ENCODE measurements at regions not wholly inside any gene's neighbourhood (a gene's known extent, or its start where the extent isn't known, plus 50 kb on each side); places are given as distances from the start of the nearest gene placed in this dataset.

DNA sequence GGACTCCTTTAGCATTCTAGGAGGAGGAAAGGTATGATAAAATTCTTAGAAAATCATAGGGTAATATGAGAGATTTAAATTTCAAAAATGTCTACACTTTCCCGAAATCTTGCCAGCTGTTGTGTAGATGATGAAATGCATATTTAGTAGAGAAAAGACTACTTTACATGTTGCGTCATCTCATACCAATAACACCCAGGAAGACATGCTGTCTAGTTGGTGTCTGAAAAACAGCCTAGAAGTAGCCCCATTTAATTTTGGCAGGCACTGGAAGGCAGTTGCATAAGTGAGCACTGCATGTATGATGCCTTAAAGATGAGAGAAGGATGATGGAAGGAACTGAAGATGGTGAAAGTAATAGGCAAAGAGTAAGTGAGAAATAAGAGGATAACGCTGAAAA is 310.5 kb upstream of the TPM1 start:
- no peak overlapping the region for H3K27ac ChIP-seq (ENCODE audit: low read depth, low read length, poor library complexity, severe bottlenecking)
- BruUV-seq (replicated peaks), result no TSS peak
- CTCF ChIA-PET, result no interaction called here
- H3K9me3 ChIP-seq (ENCODE audit: low read depth, low read length, poor library complexity, severe bottlenecking), result peaks cover 10% of the 10 kb centered on the region
- H3K27me3 ChIP-seq (replicated peaks; ENCODE audit: insufficient read depth, low read depth, low read length, poor library complexity), result no peaks in the 10 kb centered on the region
- DNase-seq (ENCODE audit: low spot score), result peak; percentile 28
- POLR2A ChIA-PET (ENCODE audit: low non-redundant PET), result no interaction called here
- H3K4me1 ChIP-seq (ENCODE audit: insufficient read depth, low read length, poor library complexity, severe bottlenecking), result peaks cover 21% of the 10 kb centered on the region
- TF ChIP-seq, protein P1, sequence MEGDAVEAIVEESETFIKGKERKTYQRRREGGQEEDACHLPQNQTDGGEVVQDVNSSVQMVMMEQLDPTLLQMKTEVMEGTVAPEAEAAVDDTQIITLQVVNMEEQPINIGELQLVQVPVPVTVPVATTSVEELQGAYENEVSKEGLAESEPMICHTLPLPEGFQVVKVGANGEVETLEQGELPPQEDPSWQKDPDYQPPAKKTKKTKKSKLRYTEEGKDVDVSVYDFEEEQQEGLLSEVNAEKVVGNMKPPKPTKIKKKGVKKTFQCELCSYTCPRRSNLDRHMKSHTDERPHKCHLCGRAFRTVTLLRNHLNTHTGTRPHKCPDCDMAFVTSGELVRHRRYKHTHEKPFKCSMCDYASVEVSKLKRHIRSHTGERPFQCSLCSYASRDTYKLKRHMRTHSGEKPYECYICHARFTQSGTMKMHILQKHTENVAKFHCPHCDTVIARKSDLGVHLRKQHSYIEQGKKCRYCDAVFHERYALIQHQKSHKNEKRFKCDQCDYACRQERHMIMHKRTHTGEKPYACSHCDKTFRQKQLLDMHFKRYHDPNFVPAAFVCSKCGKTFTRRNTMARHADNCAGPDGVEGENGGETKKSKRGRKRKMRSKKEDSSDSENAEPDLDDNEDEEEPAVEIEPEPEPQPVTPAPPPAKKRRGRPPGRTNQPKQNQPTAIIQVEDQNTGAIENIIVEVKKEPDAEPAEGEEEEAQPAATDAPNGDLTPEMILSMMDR (conservative IDR thresholded peaks at IDR 0.05; ENCODE audit: low read depth, low read length), result no peak
- TF ChIP-seq EZH2 (IDR thresholded peaks at IDR 0.05; ENCODE audit: borderline replicate concordance, low read depth, low read length, poor library complexity, severe bottlenecking), result no peak
- intact Hi-C loops (cut with micrococcal nuclease; ENCODE audit: unreplicated experiment), result no loop called here
- H3K36me3 ChIP-seq (ENCODE audit: insufficient read depth, low read length, poor library complexity, severe bottlenecking), result no peaks in the 10 kb centered on the region
- no peak overlapping the region for H3K4me3 ChIP-seq (ENCODE audit: low read depth, low read length, poor library complexity, severe bottlenecking)

DNA sequence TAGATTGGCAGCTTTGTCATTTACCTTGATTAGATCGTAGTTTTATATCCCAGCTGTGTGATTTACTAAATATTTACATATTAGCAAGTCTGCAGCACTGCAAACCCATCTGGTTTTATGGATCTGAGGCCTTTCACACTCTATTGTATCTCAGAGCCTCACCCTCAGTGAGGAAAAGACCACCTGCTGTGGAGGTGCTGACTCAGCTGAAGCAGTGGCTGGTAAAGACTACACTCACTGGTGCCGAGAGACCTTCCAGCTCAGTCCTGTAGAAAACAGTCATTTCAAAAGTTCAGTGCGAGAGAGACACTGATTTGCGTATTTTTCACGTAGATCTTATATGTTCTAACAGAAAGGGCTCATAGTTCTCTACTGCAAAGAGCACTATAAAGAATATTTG is 307.8 kb upstream of the TPM1 start:
- TF ChIP-seq, protein P1 (conservative IDR thresholded peaks at IDR 0.05; ENCODE audit: low read depth, low read length), result no peak
- TF ChIP-seq EZH2 (IDR thresholded peaks at IDR 0.05; ENCODE audit: borderline replicate concordance, low read depth, low read length, poor library complexity, severe bottlenecking), result no peak
- H3K4me1 ChIP-seq (ENCODE audit: insufficient read depth, low read length, poor library complexity, severe bottlenecking), result peaks cover 21% of the 10 kb centered on the region
- CTCF ChIA-PET, result interaction anchor here (0.6 kb wide), 1 partner anchor 183 kb away, joined by 3 read pairs; no protein-coding TSS in a partner anchor
- intact Hi-C loops (cut with micrococcal nuclease; ENCODE audit: unreplicated experiment), result no loop called here
- no peaks in the 10 kb centered on the region for H3K36me3 ChIP-seq (ENCODE audit: insufficient read depth, low read length, poor library complexity, severe bottlenecking)
- no peak overlapping the region for H3K27ac ChIP-seq (ENCODE audit: low read depth, low read length, poor library complexity, severe bottlenecking)
- BruUV-seq (replicated peaks), result no TSS peak
- H3K9me3 ChIP-seq (ENCODE audit: low read depth, low read length, poor library complexity, severe bottlenecking), result peaks cover 10% of the 10 kb centered on the region
- no peaks in the 10 kb centered on the region for H3K27me3 ChIP-seq (replicated peaks; ENCODE audit: insufficient read depth, low read depth, low read length, poor library complexity)
- peak; percentile 83 for DNase-seq (ENCODE audit: low spot score)
- POLR2A ChIA-PET (ENCODE audit: low non-redundant PET), result no interaction called here
- H3K4me3 ChIP-seq (ENCODE audit: low read depth, low read length, poor library complexity, severe bottlenecking), result no peak overlapping the region

DNA sequence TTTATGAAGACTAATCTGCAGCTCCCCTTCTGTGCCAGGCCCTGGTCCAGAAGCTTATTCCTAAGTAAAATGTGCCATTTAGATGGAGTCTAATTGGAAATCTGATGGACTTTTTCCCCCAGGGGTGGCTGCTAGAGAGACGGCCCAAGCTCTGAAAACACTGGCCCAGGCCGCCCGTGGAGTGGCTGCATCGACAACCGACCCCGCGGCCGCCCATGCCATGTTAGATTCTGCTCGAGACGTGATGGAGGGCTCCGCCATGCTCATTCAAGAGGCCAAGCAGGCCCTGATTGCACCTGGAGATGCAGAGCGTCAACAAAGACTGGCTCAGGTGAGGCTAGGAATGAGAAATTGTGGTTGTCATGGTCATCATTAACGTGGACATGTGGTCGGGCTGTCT is 305.8 kb upstream of the TPM1 start:
- no peak overlapping the region for H3K27ac ChIP-seq (ENCODE audit: low read depth, low read length, poor library complexity, severe bottlenecking)
- TF ChIP-seq, protein P1 (conservative IDR thresholded peaks at IDR 0.05; ENCODE audit: low read depth, low read length), result no peak
- no peak for TF ChIP-seq EZH2 (IDR thresholded peaks at IDR 0.05; ENCODE audit: borderline replicate concordance, low read depth, low read length, poor library complexity, severe bottlenecking)
- CTCF ChIA-PET, result no interaction called here
- BruUV-seq (replicated peaks), result no TSS peak
- no peak overlapping the region for H3K4me3 ChIP-seq (ENCODE audit: low read depth, low read length, poor library complexity, severe bottlenecking)
- intact Hi-C loops (cut with micrococcal nuclease; ENCODE audit: unreplicated experiment), result no loop called here
- POLR2A ChIA-PET (ENCODE audit: low non-redundant PET), result no interaction called here
- DNase-seq (ENCODE audit: low spot score), result no peak
- H3K27me3 ChIP-seq (replicated peaks; ENCODE audit: insufficient read depth, low read depth, low read length, poor library complexity), result no peaks in the 10 kb centered on the region
- H3K4me1 ChIP-seq (ENCODE audit: insufficient read depth, low read length, poor library complexity, severe bottlenecking), result peaks cover 21% of the 10 kb centered on the region
- H3K9me3 ChIP-seq (ENCODE audit: low read depth, low read length, poor library complexity, severe bottlenecking), result no peaks in the 10 kb centered on the region
- no peaks in the 10 kb centered on the region for H3K36me3 ChIP-seq (ENCODE audit: insufficient read depth, low read length, poor library complexity, severe bottlenecking)

Measured in A673 (cell line).